ENCODE measurements at regions not wholly inside any gene's neighbourhood (a gene's known extent, or its start where the extent isn't known, plus 50 kb on each side); places are given as distances from the start of the nearest gene placed in this dataset.

DNA sequence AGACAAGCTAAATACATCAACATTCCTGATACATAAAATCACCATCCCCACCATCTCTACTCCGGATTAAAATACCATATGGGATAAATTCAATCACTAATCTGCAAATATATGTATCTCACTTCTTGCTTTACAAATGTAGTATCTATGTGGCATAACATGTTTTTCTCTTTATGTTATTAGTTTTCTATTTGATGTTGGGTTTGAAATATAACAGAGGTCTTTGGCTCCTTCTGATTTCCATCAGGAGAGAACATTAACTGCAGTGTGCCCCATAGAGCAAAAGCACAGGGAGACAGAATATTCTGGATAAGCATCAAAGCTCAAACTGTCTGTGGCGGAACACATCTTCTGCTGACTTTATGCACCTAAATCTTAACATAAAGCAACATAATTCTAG is 547.2 kb upstream of the CDH8 start:
- Histone ChIP-seq H3K4me3 (ENCODE audit: control insufficient read depth in 2 of 3, extremely low read depth in 1 of 3, insufficient read depth in 2 of 3, low read depth in 1 of 3, low read length in 3 of 3) (no peak overlapping the region), H3K27ac (ENCODE audit: control insufficient read depth, insufficient read depth, low read length) (no peak overlapping the region), H3K36me3 (ENCODE audit: control insufficient read depth in 2 of 2, extremely low read depth in 1 of 2, insufficient read depth in 2 of 2, low read length in 2 of 2) (no peaks in the 10 kb centered on the region), H2AFZ (ENCODE audit: control insufficient read depth, low read length) (no peak overlapping the region), H3K9me1 (ENCODE audit: control insufficient read depth, extremely low read depth, insufficient read depth, low read length) (no peaks in the 10 kb centered on the region), H3K9me3 (ENCODE audit: control insufficient read depth, low read depth, low read length) (no peaks in the 10 kb centered on the region), H3K27me3 (ENCODE audit: control insufficient read depth, extremely low read depth, insufficient read depth, low read length) (no peaks in the 10 kb centered on the region), H3K79me2 (ENCODE audit: control insufficient read depth, insufficient read depth, low read length) (no peaks in the 10 kb centered on the region), H3K9ac (ENCODE audit: control insufficient read depth, extremely low read depth, insufficient read depth, low read length) (no peak overlapping the region), H3K4me2 (ENCODE audit: control insufficient read depth, extremely low read depth, insufficient read depth, low read depth, low read length) (no peak overlapping the region), H3K4me1 (ENCODE audit: control insufficient read depth, extremely low read depth, insufficient read depth, low read length) (no peaks in the 10 kb centered on the region), H4K20me1 (ENCODE audit: control insufficient read depth, extremely low read depth, insufficient read depth, low read length) (no peaks in the 10 kb centered on the region)
- dilution Hi-C loops (cut with MboI; ENCODE audit: extremely low pct_ligation_motif_present, low sequenced_read_pairs): no loop called here
- DNase-seq (ENCODE audit: low read depth, low spot score) (no peak), FAIRE-seq (no peak)
- TF ChIP-seq EZH2 (IDR thresholded peaks at IDR 0.05; ENCODE audit: low read length): no peak
- TF ChIP-seq, protein P1, sequence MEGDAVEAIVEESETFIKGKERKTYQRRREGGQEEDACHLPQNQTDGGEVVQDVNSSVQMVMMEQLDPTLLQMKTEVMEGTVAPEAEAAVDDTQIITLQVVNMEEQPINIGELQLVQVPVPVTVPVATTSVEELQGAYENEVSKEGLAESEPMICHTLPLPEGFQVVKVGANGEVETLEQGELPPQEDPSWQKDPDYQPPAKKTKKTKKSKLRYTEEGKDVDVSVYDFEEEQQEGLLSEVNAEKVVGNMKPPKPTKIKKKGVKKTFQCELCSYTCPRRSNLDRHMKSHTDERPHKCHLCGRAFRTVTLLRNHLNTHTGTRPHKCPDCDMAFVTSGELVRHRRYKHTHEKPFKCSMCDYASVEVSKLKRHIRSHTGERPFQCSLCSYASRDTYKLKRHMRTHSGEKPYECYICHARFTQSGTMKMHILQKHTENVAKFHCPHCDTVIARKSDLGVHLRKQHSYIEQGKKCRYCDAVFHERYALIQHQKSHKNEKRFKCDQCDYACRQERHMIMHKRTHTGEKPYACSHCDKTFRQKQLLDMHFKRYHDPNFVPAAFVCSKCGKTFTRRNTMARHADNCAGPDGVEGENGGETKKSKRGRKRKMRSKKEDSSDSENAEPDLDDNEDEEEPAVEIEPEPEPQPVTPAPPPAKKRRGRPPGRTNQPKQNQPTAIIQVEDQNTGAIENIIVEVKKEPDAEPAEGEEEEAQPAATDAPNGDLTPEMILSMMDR (optimal IDR thresholded peaks at IDR 0.05 in 1 of 3, IDR thresholded peaks at IDR 0.05 in 1 of 3, conservative IDR thresholded peaks at IDR 0.05 in 1 of 3; ENCODE audit: extremely low read depth in 1 of 3, insufficient read depth in 2 of 3, low read length in 3 of 3): no peak

DNA sequence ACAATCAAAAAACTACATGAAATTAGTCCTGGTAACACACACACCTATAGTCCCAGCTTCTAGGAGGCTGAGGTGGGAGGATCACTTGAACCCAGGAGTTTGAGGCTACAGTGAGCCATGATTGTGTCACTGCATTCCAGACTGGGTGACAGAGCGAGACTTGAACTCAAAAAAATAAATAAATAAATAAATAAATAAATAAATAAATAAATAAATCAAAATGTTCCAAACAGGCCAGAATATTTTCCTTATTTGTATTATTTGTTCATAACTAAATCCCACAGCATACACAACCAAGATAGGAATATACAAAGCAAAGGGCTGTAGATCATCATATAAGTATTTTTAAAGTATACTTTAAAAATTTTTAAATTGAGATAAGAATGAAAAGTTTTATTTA is 537.2 kb upstream of the CDH8 start:
- Histone ChIP-seq H3K36me3 (ENCODE audit: control insufficient read depth in 2 of 2, extremely low read depth in 1 of 2, insufficient read depth in 2 of 2, low read length in 2 of 2) (no peaks in the 10 kb centered on the region), H3K4me3 (ENCODE audit: control insufficient read depth in 2 of 3, extremely low read depth in 1 of 3, insufficient read depth in 2 of 3, low read depth in 1 of 3, low read length in 3 of 3) (no peak overlapping the region), H3K9me1 (ENCODE audit: control insufficient read depth, extremely low read depth, insufficient read depth, low read length) (no peaks in the 10 kb centered on the region), H3K4me2 (ENCODE audit: control insufficient read depth, extremely low read depth, insufficient read depth, low read depth, low read length) (no peak overlapping the region), H4K20me1 (ENCODE audit: control insufficient read depth, extremely low read depth, insufficient read depth, low read length) (no peaks in the 10 kb centered on the region), H3K4me1 (ENCODE audit: control insufficient read depth, extremely low read depth, insufficient read depth, low read length) (no peaks in the 10 kb centered on the region), H3K27me3 (ENCODE audit: control insufficient read depth, extremely low read depth, insufficient read depth, low read length) (no peaks in the 10 kb centered on the region), H3K27ac (ENCODE audit: control insufficient read depth, insufficient read depth, low read length) (no peak overlapping the region), H3K9me3 (ENCODE audit: control insufficient read depth, low read depth, low read length) (no peaks in the 10 kb centered on the region), H3K9ac (ENCODE audit: control insufficient read depth, extremely low read depth, insufficient read depth, low read length) (no peak overlapping the region), H2AFZ (ENCODE audit: control insufficient read depth, low read length) (no peak overlapping the region), H3K79me2 (ENCODE audit: control insufficient read depth, insufficient read depth, low read length) (no peaks in the 10 kb centered on the region)
- FAIRE-seq (no peak), DNase-seq (ENCODE audit: low read depth, low spot score) (no peak)
- dilution Hi-C loops (cut with MboI; ENCODE audit: extremely low pct_ligation_motif_present, low sequenced_read_pairs): no loop called here
- TF ChIP-seq, protein P1 (optimal IDR thresholded peaks at IDR 0.05 in 1 of 3, IDR thresholded peaks at IDR 0.05 in 1 of 3, conservative IDR thresholded peaks at IDR 0.05 in 1 of 3; ENCODE audit: extremely low read depth in 1 of 3, insufficient read depth in 2 of 3, low read length in 3 of 3): no peak
- no peak for TF ChIP-seq EZH2 (IDR thresholded peaks at IDR 0.05; ENCODE audit: low read length)

Data from keratinocyte (primary cell).